Inflammatory macrophage treated with lipopolysaccharide for 1 hour (primary cell): ENCODE measurements at regions not wholly inside any gene's neighbourhood (a gene's known extent, or its start where the extent isn't known, plus 50 kb on each side); places are given as distances from the start of the nearest gene placed in this dataset.

Experiments
- DNase-seq, 2 donors: peaks; one replicate each; pipeline ENCODE4 v3.0.0-alpha.2; 2020 to 2022

- no peak for DNase-seq
Measured at GRCh38 chr1:238152119-238152518, 261.4 kb upstream of the ZP4 start.

GRCh38 chr1:238143038-238143437, 252.3 kb upstream of the ZP4 start:
- no peak for DNase-seq

DNA sequence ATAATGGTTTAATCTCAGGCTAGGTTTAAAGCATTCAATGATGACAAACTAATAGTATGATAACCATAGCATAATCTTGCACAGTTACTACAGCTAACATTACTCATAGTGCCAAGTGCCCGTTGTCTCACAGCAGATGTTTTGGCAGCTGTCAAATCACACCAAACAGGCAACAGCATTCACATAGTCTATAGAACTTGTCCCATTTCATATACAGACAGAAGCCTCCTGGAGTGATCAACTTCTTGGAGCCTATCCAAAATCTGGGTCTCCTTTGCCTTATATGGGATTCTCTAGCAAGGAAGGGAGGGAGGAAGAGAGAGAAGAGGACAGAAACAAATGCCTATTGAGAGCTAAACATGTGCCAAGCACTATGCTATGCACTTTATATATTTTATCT, 250.6 kb upstream of the ZP4 start:
- no peak for DNase-seq

DNA sequence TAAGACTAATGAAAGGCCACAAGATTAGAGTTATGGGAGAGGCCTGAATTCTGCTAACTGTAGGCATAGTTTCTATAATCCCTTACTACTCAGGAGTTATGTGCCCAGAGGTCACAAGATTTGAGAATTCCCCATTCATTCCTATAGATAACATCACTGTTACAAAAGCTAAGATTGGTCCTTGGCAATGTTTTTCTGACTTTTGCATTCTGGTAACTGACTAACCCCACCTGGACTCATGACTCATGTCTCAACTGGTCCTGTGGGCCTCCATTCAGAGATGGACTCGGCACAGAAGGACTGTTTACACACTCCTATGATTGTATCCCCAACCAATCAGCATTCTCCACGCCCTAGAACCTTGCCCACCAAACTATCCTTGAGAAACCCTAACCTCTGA, 249.0 kb upstream of the ZP4 start:
- DNase-seq, result no peak

- no peak for DNase-seq
Measured at GRCh38 chr1:238138059-238138626, 247.4 kb upstream of the ZP4 start.

GRCh38 chr1:238135708-238136664, 245.3 kb upstream of the ZP4 start:
- no peak for DNase-seq

- no peak for DNase-seq
Measured at GRCh38 chr1:238129677-238130076, 239.0 kb upstream of the ZP4 start.

DNA sequence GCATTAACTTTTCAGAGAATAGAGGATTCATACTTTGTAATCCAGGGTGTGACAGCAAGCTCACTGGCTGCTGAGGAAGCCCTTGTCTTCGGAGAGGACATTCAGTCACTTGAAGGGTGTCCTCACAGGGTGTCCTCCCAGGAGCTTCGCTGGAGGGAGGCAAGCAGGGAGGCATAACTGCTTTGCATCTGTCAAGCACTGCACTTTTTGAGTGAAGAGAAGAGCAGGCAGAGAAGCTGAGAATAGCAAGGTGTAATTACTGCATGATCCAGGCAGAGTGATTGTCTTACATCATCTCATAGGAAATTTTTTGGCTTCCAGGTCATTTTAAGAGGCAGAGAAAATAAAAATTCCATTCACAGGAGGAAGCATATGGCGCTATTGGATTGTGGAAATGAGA, 232.5 kb upstream of the ZP4 start:
- no peak for DNase-seq

GRCh38 chr1:238119861-238120260, 229.1 kb upstream of the ZP4 start:
- DNase-seq, result no peak

DNA sequence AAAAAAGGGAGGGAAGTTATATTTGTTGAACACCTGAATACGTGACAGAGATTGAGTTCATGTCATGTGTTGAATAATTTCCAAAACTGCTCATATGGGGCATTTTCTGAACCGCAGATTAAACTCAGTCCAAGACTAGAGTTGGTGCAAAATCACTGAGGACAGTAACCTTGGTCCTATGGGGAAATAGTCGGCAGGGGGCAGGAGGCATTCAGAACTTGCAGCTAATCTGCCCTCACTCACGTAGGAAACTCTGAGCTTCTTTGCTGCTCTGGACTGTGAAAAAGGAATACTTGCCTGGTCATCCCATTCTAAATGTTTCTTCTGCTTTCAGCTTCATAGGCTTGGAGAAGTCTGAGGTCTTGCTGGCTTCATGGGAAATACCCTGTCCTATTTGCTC, 228.3 kb upstream of the ZP4 start:
- no peak for DNase-seq

DNA sequence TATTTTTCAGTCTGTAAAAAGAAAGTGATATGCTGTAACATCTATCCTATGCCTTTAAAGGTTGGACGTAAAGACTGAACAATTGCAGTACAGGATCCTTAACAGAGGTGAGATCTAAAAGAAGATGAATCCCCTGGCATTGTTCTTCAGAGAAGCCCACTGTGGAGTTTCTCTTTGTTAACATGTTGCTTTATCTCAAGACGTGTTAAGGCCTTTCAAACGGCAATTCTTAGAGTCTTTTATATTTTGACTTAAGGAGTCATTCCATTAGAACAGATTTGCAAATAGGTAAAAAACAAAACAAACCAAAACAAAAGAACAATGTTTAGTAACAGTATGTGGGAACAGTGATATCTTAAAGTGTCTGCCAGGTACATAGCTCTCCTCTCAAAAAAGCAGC, 225.1 kb upstream of the ZP4 start:
- DNase-seq, result no peak

GRCh38 chr1:238112952-238113621, 222.4 kb upstream of the ZP4 start:
- no peak for DNase-seq

GRCh38 chr1:238111516-238111915, 220.8 kb upstream of the ZP4 start:
- no peak for DNase-seq

- DNase-seq, result no peak
Measured at GRCh38 chr1:238111081-238111480, 220.4 kb upstream of the ZP4 start.

DNA sequence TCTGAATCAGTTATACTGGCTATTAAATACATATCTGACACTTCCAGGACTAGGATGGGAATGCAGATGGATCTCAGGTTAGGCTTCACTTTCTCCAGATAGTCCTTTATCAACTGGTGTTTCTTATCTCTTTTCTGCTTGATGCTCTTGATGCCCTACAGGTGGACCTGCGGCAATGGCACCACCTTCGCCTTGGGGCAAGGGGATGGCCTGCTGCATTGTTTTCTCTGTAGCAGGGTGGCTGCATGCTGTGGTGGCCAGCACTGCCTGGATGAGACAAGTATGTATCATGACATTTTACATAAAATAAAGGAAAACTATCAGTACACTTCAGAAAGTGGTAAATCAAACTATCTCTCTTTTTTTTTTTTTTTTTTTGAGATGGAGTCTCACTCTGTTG, 217.7 kb upstream of the ZP4 start:
- no peak for DNase-seq

- DNase-seq, result no peak
Measured at GRCh38 chr1:238107322-238107721, 216.6 kb upstream of the ZP4 start.

DNA sequence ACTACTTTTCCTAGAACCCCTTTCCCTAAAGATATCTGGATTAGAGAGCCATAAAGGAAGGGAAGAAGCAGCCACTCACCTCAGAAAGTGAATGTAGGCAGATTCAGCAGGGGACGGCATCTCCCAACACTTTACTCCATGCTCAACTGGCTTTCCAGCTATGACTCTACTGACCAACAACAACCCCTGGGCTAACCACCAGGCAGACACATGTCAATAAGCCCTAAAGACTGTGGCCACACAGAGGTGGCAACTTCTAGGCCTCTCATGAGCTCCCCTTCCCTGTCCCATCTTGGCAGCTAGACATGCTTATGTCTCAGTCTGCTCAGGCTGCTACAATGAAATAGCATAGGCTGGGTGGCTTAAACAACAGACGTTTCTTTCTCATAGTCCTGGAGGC, 214.0 kb upstream of the ZP4 start:
- DNase-seq, result no peak

DNA sequence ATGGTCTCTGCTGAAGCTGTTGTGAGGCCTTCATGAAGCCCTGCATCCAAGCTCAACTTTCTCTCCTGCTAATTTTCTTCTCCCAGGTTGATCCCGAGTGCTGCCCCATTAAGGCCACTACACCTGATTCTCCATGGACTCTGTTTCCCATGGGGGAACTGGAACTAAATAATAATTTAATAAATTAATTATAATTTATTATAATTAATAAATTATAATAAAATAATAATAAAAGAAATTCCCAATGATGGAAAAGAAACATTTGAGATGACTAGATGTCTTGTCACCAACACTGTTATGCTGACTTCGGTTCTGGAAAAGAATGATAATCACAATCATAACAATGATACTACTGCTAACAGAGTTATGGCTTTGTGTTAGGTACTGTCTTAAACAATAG, 211.2 kb upstream of the ZP4 start:
- DNase-seq, result no peak

DNA sequence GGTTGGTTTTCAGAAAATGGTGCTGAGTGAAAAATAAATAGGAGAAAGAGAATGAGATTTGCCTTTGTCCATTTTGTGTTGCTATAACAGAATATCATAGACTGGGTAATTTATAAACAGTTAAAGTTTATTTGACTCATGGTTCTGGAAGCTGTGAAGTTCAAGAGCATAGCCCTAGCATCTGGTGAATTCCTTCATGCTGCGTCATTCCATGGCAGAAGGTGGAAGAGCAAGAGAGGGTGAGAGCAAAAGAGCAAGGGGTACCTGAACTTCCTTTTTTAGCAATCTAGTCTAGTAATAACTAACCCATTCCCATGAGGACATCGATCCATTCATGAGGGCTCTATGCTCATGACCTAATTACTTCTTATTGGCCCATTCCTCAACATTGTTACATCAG, 209.1 kb upstream of the ZP4 start:
- no peak for DNase-seq

- no peak for DNase-seq
Measured at GRCh38 chr1:238089615-238090014, 198.9 kb upstream of the ZP4 start.

GRCh38 chr1:238088560-238089290, 198.0 kb upstream of the ZP4 start:
- no peak for DNase-seq

DNA sequence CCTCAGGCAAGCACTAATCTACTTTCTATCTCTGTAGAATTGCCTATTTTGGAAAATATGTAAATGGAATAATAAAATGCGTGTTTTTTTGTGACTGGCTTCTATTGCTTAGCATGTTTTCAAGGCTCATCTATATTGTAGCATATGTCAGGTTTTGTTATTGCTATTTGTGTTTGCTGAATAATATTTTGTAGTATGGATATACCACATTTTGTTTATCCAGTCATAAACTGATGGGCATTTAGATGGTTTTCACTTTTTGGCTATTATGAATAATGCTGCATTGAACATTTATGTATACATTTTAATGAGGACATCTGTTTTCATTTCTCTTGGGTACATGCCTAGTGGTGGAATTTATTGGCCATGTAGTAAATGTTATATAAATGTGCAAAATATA, 183.3 kb upstream of the ZP4 start:
- DNase-seq, result no peak

DNA sequence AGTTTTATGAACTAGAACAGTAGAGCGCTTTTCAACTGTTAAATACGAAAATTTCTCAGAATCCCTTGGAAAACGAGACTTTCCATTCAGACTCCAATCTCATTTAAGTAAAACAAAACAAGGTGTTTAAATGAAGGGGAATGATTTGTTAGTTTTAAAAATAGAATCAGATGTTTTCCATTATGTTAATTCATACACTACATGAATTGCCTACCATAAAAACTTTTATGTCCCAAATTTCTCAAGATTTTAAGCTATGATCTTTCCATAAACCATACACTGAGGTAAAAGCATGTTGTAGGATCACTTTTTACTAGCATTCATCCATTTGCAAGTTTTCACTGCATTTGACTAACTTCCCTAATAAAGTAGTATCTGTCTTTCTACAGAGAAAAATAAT, 180.3 kb upstream of the ZP4 start:
- no peak for DNase-seq
